Fibroblast of skin of left quadriceps (primary cell): ENCODE measurements at regions not wholly inside any gene's neighbourhood (a gene's known extent, or its start where the extent isn't known, plus 50 kb on each side); places are given as distances from the start of the nearest gene placed in this dataset.

ENCODE experiments used
- DNase-seq, 2 experiments: peaks; one replicate each; pipeline ENCODE4 v3.0.0-alpha.2; 2013; ENCODE audit warnings: low read depth in 2 of 2

DNA sequence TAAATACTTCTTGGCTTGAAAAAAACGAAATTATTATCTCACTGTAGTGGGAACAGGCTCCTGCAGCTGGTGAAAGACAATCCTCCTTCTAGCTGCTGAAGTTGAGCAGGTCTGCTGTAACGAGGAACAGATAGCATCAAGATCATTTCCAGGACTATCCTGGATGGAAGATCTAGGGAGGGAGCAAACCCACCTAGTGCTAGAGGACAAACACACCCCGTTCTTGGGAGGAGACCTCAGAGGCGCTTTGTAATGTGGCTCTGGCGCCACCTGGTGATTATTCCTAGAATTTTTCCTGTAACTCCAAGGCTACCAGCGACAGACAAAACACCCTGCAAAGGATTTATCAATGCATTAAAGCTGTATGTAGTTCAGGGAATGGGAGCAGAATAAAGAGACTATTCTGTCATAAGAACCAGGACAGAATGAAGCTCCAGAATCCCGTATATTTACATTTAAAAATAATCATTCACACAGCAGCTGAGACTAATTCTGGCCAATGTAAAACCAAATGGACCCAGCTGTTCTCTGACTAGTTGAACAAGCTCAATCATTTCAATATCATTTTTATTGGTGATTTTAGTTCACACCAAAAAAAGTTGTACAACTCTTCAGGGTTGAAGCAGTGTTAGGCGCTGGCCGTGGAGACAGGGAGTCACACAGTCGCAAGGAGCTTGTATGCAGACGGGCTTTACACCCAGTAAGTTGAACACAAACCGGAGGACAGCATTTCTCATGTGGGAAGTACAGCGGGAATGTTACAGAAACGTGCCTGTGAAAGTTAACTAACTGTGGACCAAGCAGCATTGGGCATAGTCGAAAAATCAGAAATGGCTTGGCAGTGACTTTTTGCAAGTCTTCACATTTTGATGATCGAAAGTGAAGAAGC, 290.3 kb downstream of the TRIB2 start:
- DNase-seq: peak; percentile 44 to 58

DNA sequence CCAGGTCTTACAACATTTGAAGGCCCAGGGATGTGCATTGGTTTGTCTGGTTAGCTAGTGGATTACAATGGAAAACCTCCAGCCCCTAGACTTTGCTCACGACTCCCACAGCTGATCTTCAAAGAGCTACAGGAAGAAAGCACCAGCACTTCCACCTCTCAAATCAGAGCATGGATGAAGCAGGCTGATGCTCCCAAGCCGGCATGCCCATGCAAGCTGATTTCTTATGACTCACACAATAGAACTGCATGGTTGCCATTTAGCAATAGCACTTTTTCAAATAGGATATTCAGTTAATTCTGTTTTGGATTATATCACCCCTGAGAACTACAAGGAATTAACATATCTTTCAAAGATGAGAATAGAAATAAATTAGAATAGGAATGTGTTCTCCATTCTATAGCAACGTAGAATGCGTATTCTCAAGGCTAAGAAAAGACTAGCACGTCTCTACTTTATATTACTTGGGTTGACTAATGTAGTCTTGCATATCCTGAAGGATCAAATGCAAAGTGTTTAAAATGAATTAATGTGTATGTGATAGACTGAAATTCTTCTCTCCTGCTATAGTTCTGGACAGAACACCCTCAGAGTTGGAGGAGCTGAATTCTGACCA, 292.4 kb downstream of the TRIB2 start:
- DNase-seq: peak in 1 of 2 experiments; percentile 9

DNA sequence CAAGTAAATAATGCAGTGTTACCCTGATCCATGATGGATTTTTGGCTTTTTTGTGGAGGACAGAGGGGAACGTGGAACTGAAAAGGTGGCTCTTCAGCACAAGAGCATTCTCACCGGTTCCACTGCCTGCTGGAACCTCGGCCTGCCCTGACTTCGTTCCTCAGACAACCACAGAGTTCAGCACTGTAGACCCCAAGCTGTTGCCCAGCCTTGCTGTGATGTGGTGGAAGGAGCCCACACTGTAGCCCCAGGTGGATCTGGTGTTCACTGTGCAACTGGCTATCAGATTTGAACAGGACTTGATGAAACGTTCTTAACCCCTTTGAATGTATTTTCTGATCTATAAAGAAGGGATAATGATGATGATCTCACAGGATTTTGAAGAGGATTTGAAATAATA, 293.5 kb downstream of the TRIB2 start:
- no peak for DNase-seq

DNA sequence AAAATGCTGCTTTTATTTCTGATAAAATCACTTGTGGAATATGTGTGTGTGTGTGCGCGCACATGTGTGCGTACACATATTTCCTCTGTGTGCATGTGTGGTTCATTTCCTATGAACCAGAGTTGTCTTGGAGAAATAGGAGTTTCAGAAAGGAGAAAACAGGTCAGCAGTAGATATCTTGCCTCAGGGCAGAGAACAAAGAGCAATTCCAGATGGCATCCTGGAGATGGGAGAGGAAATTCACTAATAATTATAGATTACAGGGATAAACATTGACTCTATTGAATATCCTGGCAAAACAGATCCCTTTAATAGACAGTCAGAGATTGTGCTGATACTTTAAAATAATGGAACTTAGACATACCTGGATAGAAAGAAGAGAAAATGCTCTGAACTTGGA, 298.0 kb downstream of the TRIB2 start:
- DNase-seq: no peak

DNA sequence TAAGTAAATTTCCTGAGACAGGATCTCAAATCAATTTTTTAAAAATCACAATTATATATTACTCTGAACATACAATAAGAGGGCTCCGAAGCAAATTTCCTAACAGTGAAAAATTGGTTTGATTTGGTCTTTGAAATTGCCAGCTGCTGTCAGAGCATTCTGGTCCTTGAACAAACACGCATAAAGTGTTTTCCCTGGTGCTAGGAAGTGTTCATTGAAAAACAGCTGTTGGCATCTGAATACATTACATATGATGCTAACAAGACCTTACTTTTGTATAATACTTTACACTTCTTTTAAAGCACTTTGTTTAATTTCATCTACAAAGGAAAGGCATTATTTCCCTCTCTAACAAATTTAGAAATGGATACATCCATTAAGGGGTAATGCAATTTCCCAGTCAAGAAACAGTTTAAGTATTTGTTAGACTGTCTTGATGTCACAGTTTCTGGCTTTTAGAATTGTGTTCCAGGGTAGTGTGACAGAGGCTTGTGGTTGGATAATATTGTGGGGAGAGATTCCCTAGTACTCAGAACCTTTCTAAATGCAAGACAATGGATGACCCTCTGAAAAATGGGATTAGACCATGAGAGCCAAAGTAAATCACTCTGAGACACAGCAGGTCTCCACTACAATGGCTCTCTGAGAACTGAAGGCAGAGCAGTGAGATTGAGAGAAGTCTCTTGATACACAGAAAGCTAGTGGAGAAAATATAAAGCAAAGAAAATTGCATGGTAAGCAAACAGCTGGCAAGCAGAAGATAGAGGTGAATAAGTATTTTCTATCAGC, 299.0 kb downstream of the TRIB2 start:
- DNase-seq: no peak

DNA sequence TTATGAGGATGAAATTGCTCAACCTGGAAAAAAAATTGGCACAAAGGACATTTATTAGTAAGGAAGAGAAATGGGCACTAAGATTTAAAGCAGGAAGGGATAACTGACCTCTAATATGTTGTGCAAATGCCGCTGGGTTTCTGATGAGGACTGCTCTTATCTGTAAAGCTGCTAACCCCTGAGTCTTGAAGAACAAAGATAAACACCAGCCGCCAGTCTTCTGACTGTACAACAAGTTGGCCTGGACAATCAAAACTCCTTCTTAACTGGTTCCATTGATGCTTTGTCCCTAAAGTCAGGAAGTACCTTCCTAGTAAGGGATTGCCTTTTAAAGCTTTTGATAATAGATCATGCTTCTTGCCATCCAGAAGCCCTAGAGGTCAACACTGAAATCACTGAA, 301.8 kb downstream of the TRIB2 start:
- no peak for DNase-seq

DNA sequence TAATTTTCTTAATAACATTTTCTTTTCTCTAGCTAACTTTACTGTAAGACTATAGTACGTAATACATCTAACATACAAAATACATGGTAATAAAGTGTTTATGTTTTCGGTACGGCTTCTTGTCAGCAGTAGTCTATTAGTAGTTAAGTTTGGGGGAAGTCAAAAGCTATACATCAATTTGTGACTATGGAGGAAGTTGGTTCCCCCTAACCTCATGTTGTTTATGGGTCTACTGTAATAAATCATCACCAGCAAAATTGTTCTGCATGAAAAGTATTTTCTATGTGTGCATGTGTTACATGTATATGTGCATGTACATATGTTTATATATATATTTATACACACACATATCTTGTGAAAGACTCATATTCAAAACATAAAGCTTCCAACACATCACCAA, 303.0 kb downstream of the TRIB2 start:
- no peak for DNase-seq

DNA sequence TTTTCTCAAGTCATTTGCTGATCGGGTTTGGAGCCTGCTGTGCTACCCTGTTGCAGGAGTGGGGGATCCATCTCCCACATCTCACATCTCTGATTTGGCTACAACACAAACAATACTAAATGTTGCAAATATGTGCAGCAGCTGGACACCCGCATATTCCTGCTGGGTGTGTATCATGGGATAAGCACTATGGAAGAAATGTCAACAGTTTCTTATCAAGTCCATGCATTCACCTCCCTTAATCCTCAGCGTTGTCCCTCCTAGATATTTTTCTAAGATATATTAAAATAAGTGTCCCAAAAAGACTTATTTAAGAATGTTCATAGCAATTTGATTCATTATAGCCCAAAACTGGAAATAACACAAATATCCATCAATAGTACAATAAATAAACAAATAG, 303.7 kb downstream of the TRIB2 start:
- DNase-seq: no peak

DNA sequence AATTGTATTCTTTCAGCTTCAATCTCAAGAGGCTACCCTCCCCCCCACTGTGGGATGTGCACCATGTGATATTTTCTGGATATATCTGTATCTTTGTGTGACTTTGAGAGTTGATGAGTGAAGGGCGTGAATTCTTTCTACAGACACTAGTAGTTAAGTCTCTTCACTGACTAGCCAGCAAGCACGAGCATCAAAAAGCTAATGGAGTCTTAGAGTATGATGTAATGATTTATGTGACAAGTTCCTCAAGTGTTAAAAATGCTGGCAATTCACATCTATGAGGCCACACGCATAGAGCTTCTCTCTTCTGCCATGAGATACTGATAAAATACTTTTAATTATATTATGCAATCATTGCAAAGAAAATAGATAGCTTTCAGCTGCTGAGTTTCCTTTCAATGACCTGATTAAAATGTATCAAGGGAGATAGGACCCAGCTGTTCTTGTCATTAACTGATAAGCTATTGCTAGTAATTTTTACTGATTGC, 304.8 kb downstream of the TRIB2 start:
- peak in 1 of 2 experiments; percentile 24 for DNase-seq

DNA sequence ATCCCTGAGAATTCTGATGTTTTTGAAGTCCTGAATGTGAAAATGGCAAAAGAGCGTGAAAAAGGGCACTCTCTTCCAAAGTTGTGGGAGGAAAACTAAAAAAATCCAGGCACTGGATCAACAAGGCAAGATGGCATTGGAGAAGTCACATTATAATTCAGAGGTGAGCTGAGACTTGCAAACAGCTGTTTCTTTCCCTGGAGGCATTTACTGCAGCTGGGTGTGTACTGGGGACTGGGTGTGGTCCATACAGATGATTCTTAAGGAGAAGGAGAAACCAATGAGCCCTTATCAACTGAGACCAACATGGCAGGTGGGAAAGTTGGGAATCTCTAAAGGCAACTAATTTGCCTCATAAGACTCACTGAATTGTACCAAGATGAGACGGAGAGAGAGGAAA, 313.9 kb downstream of the TRIB2 start:
- no peak for DNase-seq

DNA sequence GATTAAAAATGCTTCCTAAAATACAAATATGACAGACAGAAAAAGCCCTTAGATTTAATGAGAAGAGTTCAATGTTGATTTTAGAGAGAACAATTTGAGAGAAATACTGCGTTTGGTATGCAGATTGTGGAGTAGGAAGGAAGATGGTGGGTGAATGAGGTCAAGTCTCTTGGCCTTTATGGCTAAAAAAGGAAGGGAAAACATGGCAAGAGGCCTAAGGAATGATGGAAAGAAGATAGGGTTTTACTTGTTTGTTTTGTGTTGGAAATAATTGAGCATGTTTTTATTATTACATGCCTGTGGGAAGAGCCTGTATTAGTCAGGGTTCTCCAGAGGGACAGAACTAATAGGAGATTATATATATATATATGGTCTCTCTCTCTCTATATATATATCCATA, 318.1 kb downstream of the TRIB2 start:
- no peak for DNase-seq

DNA sequence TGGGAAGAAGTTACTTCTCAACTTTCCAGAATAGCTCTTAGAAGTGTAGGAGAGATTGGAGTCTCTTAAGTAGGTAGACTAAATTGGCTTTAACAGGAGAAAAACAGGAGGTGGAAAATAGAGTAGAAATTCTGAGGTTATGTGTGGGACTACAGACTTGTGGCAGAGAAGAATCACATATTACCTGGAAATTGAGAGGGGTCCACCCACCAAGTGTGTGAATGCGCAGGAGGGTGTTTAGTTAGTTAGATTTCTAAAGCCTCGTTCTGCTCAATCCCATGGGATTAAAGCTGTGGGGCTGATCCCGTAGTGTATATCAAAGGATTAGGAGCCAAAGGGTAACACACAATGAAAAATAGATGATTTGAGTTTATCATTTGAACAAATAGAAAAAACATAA, 319.1 kb downstream of the TRIB2 start:
- DNase-seq: no peak

DNA sequence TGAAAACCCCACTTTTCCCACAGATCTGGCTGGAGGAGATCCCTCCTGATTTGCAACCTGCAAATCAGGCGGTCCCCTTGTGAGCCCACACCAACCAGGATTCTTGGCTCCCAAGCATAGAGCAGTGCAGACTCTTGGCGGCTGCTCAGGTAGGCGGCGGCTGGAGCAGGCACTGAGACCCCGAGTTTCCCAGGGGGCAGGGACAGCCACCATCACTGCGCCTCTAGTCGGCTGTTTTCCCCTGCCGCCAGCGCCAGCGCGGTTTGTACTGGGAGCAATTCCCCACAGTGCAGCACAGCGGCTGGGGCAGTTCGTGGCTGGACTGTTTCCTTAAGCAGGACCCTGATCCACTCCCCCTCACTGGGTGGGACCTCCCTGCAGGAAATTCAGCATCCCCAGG, 323.3 kb downstream of the TRIB2 start:
- no peak for DNase-seq

DNA sequence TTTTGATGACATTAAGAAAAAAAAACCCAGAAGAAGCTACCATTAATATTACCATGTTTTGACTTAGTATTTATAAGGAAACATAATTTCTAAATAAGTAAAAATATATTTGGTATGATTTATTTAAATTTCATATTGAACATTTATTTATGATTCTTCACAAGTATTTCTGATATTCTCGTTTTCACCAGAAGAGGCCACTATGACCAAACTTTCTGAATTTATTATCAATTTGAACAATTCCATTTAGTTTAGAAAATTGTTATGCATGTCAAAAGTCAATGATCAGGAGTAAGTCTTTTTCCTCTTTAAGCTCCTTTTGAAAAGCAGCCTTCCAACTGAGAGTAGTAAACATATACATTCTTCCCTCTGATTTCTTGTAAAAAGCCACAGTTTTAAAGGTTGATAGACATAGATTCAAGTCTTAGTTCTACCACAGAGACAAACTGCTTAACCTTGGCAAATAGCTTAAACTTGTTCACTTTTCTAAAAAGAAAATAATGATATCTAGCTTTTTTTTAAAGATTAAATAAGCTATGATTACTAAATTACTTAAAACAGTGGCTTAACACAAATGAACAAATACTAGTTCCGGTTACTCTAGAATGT, 329.9 kb downstream of the TRIB2 start:
- peak in 1 of 2 experiments; percentile 7 for DNase-seq

DNA sequence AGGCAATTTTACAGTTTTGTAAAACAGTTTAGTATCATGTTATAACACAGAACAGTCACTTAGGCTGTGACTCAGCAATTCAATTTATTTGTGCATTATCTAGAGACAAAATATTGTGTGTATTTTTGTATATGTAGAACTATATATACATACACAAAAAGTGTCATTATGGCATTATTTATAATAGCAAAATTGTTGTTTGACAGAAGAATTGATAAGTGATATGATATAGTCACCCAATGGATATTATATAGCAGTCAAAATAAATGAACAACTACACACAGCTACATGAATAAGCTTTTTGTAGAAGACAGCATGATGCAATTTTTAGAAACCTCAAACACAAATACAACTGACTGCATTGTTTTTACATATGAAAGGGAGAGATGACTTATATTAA, 334.0 kb downstream of the TRIB2 start:
- DNase-seq: peak in 1 of 2 experiments; percentile 3

DNA sequence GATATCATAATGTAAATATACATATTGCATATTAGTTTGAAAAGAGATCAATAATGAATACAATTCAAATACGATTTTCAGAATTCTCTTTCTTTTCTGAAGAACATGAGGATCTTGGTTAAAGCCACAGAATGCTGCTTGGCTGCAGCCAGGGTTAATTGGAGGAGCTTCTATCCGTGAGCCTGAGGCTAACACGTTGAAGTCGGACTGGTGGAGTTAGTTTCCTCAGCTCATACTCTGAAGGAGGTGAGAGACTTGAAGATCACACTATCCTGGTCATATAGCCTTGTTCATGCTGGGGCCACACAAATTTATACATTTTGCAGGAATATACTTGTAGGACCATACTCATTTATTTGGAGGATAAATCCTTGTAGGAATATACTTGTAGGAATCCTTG, 335.8 kb downstream of the TRIB2 start:
- no peak for DNase-seq

DNA sequence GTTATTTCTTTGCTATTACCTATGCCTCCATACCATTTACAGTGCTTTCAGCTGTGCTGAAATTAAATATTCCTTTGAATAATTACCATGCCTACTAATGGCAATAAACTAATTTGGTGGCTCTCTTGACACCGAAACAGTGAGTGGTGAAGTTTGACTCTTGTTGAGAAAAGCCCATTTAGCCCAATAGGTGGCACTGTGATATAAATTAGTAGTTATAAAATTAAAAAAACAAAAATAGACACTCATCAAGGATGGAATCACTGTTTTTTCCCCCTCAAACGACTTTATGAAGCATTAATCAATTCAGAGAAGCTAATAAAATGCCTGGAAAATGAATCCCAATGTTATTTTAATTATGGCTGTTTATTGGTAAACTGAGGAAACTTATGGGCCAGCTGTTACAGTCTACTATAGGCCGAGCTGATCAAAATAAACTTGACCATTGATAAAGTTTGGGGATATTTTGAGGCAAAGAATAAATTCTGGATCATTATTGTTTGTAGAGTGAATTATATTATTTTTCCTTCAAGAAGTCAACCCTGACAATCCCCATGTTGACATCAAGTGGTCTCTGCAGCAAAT, 339.6 kb downstream of the TRIB2 start:
- DNase-seq: no peak

DNA sequence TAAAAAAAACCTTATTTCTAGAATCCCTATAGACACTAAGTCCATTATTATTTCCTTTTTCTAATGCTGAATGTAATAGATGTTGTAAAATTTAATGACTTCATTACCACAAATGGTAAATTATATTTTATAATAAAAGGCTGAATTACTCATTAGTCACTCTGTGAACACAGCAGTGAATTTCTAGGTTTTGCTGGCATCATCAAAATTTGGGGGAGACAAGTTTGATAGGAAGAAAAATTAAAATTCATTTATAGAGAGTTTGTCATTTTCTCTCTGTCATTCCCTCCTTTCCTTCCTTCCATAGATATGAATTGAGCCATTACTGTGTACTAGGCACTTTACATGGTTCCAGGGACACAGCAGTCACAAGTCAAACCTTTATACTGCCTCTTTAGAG, 340.9 kb downstream of the TRIB2 start:
- no peak for DNase-seq

DNA sequence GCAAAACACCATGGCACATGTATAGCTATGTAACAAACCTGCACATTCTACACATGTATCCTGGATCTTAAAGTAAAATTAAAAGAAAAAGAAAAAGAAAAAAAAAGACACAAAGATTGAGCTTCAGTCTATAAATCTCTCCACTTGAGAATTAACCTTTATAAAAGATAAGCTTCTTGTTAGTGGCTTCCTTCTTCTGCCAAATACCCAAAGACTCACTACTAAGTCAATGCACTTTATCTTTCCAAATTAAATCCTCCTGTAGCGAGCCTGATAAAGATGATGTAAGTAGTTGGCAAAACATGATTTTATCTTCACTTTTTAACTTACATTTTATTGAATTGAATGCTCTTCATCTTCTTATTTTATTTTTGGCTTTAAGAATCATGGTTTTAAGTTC, 349.9 kb downstream of the TRIB2 start:
- no peak for DNase-seq

DNA sequence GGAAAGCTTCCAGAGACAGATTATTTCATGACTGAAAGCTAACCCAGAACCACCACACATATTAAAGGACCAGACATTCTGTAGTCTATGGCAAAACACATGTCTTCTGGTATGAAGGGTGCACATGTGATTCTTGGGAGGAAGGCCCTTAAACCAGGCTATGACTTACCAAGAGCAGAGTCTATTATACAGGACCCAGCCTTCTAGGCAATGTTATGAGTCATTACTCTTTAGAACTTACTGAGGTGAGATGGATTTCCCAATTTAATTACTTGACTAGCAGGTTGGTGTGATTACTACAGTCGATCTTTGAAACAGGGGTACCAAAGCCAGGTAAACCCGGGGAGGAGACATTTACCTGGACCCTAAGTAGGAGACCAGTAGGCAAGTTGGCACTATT, 350.8 kb downstream of the TRIB2 start:
- DNase-seq: no peak

DNA sequence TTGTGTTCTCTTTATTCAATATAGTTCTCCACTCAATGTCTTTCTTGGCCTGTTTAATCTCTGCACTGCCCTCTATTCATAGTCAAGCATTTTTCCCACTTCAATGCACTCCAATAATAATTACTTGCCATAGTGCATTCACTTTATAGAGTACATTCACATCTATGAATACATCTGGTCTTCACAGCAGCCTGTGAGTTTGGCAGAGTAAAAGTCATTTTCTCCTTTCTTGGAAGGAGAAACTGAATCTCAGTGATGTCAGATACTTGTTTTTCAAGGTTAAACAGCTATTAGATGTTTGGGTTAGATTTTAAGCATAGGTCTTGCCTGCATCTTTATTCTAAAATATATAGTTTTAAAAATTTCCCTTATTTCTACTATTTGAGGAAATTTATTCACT, 373.2 kb downstream of the TRIB2 start:
- DNase-seq: no peak

DNA sequence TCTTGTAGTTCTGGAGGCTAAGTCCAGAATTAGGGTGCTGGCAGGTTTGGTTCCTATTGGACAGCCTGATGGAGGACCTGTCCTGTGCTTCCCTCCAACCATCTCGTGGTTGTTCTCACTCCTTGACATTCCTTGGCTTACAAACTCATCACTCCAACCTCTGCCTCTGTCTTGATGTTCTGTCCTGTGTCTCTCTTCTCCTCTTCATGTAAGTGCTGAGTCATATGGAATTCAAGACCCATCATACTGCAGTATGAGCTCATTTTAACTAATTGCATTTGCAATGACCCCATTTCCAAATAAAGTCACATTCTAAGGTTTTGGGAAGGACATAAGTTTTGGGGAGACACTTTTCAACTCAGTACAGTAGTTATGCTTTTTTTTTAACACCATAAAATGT, 374.7 kb downstream of the TRIB2 start:
- no peak for DNase-seq
